ENCODE measurements at regions not wholly inside any gene's neighbourhood (a gene's known extent, or its start where the extent isn't known, plus 50 kb on each side); places are given as distances from the start of the nearest gene placed in this dataset.

DNA sequence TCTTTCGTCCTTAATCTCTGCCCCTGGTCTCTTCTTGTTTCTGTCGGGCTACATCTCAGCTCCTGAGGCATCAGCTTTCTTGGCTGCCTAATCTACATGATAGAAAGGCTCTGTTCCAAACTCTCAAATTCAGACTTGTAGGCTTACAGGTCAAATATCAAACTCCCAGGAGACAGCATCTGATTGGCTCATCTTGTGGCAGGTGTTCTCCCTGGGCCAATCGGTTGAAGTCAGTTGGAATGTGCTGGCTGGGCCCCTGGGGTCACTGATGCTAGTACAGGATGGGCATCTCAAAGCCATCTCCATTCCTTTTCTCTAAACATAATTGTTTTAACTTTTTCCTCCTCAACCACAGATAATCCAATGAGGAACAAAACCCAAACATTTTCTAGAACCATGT, 198.7 kb downstream of the CNTN3 start:
- TF ChIP-seq, protein P1, sequence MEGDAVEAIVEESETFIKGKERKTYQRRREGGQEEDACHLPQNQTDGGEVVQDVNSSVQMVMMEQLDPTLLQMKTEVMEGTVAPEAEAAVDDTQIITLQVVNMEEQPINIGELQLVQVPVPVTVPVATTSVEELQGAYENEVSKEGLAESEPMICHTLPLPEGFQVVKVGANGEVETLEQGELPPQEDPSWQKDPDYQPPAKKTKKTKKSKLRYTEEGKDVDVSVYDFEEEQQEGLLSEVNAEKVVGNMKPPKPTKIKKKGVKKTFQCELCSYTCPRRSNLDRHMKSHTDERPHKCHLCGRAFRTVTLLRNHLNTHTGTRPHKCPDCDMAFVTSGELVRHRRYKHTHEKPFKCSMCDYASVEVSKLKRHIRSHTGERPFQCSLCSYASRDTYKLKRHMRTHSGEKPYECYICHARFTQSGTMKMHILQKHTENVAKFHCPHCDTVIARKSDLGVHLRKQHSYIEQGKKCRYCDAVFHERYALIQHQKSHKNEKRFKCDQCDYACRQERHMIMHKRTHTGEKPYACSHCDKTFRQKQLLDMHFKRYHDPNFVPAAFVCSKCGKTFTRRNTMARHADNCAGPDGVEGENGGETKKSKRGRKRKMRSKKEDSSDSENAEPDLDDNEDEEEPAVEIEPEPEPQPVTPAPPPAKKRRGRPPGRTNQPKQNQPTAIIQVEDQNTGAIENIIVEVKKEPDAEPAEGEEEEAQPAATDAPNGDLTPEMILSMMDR (IDR thresholded peaks at IDR 0.05) = no peak
- no peak for TF ChIP-seq POLR2A (IDR thresholded peaks at IDR 0.05)

Data from Peyer's patch (tissue), 4 donors.